SU-DHL-6 (cell line): ENCODE measurements at regions not wholly inside any gene's neighbourhood (a gene's known extent, or its start where the extent isn't known, plus 50 kb on each side); places are given as distances from the start of the nearest gene placed in this dataset.
"Not testable (repeated sequence)": the region's sequence is repeated elsewhere in the genome, so short reads cannot be mapped to it uniquely, and the experiment has no call there.

Source experiments
- CTCF ChIP-seq: fragments of 200-600 bp; sonication (generic); IDR thresholded peaks from one replicate; pipeline ENCODE4 v1.5.1; 2017; ENCODE audit warnings: antibody characterized with exemption, mild to moderate bottlenecking, low read length, moderate library complexity; ENCODE audit not compliant: insufficient read depth, poor library complexity, severe bottlenecking
- EZH2phosphoT487 ChIP-seq: fragments of 200-600 bp; sonication (generic), shearing (Covaris generic); conservative IDR thresholded peaks from 2 replicates; pipeline ENCODE4 v1.6.1; 2018; ENCODE audit warnings: mild to moderate bottlenecking, antibody characterized with exemption, low read length, moderate library complexity, mixed read lengths

GRCh38 chr1:187615853-187616735 is 787.3 kb downstream of the PLA2G4A start:
- TF ChIP-seq CTCF, EZH2phosphoT487: not testable (repeated sequence)
